Activated naive CD4-positive, alpha-beta T cell treated with anti-CD3 and anti-CD28 coated beads for 36 hours (primary cell): ENCODE measurements at regions not wholly inside any gene's neighbourhood (a gene's known extent, or its start where the extent isn't known, plus 50 kb on each side); places are given as distances from the start of the nearest gene placed in this dataset.

Experiments
- CTCF ChIA-PET: fragments of 350-600 bp; sonication (Branson Sonifier 250); formaldehyde crosslinking; loops from one replicate; lab custom pipeline; 2021; ENCODE audit warnings: antibody characterized with exemption; lab: Charles Lee
- DNase-seq: peaks from one replicate; pipeline ENCODE4 v3.0.0-alpha.2; 2020
- H3K27ac Mint-ChIP-seq: one replicate; pipeline ENCODE4 v1.8.0; 2021; ENCODE audit warnings: mild to moderate bottlenecking, mixed read lengths
- H3K27me3 Mint-ChIP-seq: one replicate; pipeline ENCODE4 v1.8.0; 2021; ENCODE audit warnings: low read depth, mixed read lengths
- H3K36me3 Mint-ChIP-seq: one replicate; pipeline ENCODE4 v1.8.0; 2021; ENCODE audit warnings: low read depth, mixed read lengths
- H3K4me1 Mint-ChIP-seq: one replicate; pipeline ENCODE4 v1.8.0; 2021; ENCODE audit warnings: low read depth, mixed read lengths
- H3K4me3 Mint-ChIP-seq: one replicate; pipeline ENCODE4 v1.8.0; 2021; ENCODE audit warnings: mild to moderate bottlenecking, moderate library complexity, mixed read lengths
- H3K9me3 Mint-ChIP-seq: one replicate; pipeline ENCODE4 v1.8.0; 2021; ENCODE audit warnings: mixed read lengths
- intact Hi-C: fragments of 100-400 bp; cut with micrococcal nuclease; formaldehyde crosslinking; loops from one replicate; pipeline ENCODE4 v1.15.1; 2023

DNA sequence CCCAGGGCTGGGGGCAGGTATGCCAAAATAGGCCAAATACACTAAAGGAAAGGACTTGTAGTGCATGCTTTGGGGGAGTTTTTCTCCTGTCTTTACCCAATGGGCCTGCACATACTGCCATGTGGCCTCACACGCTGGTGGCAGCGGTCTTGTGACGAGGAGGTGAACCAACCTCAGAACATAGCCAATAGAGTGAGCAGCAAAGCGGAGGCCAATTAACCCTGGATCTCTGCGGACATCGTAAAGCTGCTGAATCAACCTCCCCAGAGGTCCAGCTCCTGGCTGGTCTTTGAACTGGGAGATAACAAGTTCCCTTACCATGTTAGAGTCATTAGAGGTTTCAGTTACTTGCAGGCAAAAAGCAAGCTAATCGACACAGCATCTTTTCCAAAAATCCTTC, 280.1 kb downstream of the PREX1 start:
- Mint-ChIP-seq H3K36me3 (no peaks in the 10 kb centered on the region), H3K27ac (no peak overlapping the region), H3K4me1 (no peaks in the 10 kb centered on the region), H3K27me3 (peaks cover 15% of the 10 kb centered on the region), H3K9me3 (no peaks in the 10 kb centered on the region), H3K4me3 (no peak overlapping the region)
- intact Hi-C loops = no loop called here
- no peak for DNase-seq
- CTCF ChIA-PET = no interaction called here

DNA sequence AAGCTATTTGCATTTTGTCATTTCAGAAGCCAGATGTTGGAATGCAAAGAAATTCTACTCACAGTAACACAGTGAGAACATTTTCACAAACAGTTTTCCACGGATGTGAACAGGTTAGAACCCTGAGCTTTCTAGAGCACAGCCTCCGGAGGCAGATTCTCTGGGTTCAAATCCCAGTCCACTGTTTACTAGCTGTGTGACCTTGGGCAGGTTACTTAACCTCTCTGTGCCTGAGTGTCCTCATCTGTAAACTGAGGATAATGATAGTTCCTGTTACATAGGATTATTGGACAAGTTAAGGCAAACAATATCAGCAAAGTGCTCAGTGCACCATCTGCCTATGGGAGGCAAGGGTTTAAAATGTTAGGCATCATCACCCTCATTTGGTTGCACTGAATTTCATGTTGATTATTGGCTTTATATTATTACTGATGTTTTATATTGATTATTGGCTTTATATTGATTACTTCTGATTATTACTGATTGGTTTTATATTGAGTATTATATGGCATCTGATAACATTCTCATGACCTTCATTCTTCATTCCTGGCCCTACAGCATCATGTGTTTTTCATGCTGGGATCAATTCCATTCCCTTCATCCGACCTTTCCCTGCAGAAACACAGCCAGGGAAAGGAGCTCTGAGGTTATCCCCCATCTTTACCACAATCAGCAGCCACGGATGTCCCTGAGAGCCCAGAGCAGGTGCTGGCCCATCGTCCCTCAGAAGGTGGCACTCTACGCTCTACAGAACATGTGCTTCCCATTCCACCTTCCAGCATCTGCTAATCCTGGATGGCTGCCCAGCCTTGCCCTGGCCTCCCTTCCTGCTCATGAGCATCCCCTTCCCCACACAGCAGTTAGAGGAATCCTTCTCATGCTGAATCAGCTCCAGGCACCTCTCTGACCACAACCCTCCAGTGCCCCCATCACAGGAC, 283.1 kb downstream of the PREX1 start:
- peaks cover 17% of the 10 kb centered on the region for H3K27me3 Mint-ChIP-seq

DNA sequence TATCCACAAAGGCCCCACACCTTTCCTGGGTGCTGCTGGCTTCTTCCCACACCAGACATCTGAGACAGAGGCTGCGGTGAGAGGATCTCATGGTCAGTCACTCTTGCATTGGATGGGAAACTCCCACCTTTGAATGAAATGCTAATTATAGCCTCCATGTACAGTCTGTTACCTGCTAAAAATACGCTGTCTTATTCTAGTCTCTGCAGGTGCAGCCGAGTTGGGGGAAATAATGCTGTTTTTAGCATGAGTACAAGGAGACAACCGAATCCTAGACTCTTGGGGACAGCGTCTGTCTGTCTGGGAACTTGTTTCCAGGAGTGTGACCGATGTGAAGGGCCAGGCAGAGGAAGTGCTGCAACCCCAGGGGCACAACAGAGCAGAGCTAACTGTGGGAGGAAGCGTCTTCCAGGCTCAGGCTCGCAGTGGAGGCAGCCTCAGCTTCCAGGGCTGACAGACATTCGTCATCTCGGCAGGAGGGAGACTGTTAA, 286.2 kb downstream of the PREX1 start:
- intact Hi-C loops = no loop called here
- Mint-ChIP-seq H3K4me3 (no peak overlapping the region), H3K27me3 (peaks cover 17% of the 10 kb centered on the region), H3K36me3 (no peaks in the 10 kb centered on the region), H3K27ac (no peak overlapping the region), H3K4me1 (no peaks in the 10 kb centered on the region), H3K9me3 (peaks cover 2% of the 10 kb centered on the region)
- CTCF ChIA-PET = no interaction called here
- no peak for DNase-seq

More for the DNA sequence above, 283.1 kb downstream of the PREX1 start:
- no peak for DNase-seq
- Mint-ChIP-seq H3K27ac (no peak overlapping the region), H3K4me3 (no peak overlapping the region), H3K36me3 (no peaks in the 10 kb centered on the region), H3K4me1 (no peaks in the 10 kb centered on the region), H3K9me3 (peaks cover 2% of the 10 kb centered on the region)
- intact Hi-C loops = no loop called here
- CTCF ChIA-PET = no interaction called here

DNA sequence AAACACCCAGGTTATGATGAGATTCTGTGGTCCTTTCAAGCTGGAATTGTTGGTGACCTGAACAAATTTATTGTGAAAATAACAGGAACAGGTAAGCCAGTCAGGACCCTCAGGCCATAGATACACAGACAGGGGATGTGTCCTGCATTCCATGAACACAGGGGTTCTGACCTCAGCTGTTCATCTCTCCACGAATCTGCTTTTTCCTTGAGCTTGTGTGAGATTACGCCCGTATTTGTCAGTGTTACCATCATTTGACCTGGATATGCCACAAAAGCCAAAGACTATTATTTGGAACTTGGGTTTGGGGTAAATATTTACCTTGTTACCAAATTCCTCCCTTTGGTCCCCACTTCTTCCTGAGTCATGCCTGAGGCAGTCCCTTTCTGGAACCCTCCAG, 288.9 kb downstream of the PREX1 start:
- Mint-ChIP-seq H3K4me3 (no peak overlapping the region), H3K9me3 (peaks cover 2% of the 10 kb centered on the region), H3K27ac (no peak overlapping the region), H3K27me3 (peaks cover 7% of the 10 kb centered on the region), H3K36me3 (no peaks in the 10 kb centered on the region), H3K4me1 (no peaks in the 10 kb centered on the region)
- CTCF ChIA-PET = no interaction called here
- intact Hi-C loops = no loop called here
- DNase-seq = no peak

DNA sequence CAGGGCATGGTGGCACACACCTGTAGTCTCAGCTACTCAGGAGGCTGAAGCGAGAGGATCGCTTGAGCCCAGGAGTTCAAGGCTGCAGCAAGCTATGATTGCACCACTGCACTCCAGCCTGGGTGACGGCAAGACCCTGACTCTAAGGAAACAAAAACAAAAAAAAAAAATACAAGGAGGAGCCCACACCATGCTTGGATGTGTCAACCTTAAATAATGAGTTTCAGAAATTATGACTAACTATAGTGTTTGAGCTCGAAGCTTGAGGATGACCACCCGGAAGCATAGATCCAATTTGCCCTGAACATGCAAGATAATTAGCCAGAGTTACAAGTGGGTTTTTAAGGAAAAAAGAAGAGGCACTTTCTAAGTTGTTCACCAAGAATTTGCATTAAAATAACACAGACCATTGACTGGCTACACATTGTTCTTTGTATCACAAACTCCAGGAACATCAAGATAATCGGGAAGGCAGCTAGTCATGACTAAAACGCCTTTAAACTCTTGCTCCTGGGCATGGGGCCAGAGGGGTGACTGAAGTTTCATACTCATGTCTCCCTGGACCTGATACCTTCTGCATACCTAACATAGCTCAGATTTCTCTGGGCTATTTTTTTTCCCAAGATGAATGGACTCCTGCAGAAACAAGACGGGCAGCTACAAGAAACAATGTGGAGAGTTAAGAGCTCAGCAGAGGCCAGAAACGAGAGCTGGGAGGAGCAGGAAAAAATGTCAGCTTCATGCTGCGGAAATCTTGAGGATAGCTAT, 289.6 kb downstream of the PREX1 start:
- CTCF ChIA-PET = interaction anchor here (1.0 kb wide), 1 partner anchor 82 kb away, joined by 3 read pairs; no protein-coding TSS in a partner anchor
- intact Hi-C loops = no loop called here
- DNase-seq = no peak
- Mint-ChIP-seq H3K4me1 (no peaks in the 10 kb centered on the region), H3K27ac (no peak overlapping the region), H3K9me3 (peaks cover 2% of the 10 kb centered on the region), H3K27me3 (peaks cover 7% of the 10 kb centered on the region), H3K36me3 (no peaks in the 10 kb centered on the region), H3K4me3 (no peak overlapping the region)

DNA sequence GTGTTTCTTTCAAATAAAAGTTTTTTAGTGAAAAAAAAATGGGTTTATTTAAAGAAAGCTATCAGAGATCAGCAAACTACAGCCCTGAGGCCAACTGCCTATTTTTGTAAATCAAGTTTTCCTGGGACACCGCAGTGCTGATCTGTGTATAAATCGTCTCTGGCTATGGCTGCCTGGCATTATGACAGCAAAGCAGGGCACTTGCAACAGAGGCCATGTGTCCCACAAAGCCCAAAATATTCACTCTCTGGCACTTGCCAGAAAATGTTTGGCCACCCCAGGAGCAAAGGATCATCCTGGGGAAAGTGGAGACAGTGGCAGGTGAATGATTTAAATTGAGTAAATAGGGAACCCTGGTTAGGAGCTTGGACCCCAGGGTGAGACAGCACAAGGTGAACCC, 291.6 kb downstream of the PREX1 start:
- CTCF ChIA-PET = no interaction called here
- Mint-ChIP-seq H3K4me3 (no peak overlapping the region), H3K4me1 (no peaks in the 10 kb centered on the region)

DNA sequence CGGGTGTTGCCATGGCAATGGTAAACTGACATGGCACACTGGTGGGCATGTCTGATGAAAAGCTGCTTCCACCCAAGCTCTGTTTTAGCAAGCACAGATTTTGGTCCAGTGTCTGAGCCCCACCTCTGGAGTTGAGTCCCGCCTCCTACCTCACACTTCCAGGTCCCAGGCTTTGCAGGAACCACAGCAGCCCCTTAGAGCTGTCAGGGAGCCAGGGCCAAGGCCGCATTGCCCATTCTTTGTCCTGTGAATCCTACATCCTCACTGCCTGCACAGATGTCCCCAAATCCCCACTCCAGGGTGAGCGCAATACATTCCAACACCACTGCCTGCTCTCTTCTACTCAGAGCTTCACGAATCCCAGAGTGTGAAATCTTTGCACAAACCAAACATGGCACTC, 292.2 kb downstream of the PREX1 start:
- no peak for DNase-seq
- Mint-ChIP-seq H3K4me1 (no peaks in the 10 kb centered on the region), H3K4me3 (no peak overlapping the region), H3K36me3 (no peaks in the 10 kb centered on the region), H3K27ac (no peak overlapping the region), H3K9me3 (no peaks in the 10 kb centered on the region), H3K27me3 (no peaks in the 10 kb centered on the region)
- CTCF ChIA-PET = interaction anchor here (0.6 kb wide), 1 partner anchor 543 kb away, joined by 7 read pairs; no protein-coding TSS in a partner anchor
- intact Hi-C loops = no loop called here

More for the DNA sequence above, 291.6 kb downstream of the PREX1 start:
- no peaks in the 10 kb centered on the region for H3K36me3 Mint-ChIP-seq
- no peak overlapping the region for H3K27ac Mint-ChIP-seq
- no peaks in the 10 kb centered on the region for H3K9me3 Mint-ChIP-seq
- DNase-seq = no peak
- intact Hi-C loops = no loop called here
- no peaks in the 10 kb centered on the region for H3K27me3 Mint-ChIP-seq

DNA sequence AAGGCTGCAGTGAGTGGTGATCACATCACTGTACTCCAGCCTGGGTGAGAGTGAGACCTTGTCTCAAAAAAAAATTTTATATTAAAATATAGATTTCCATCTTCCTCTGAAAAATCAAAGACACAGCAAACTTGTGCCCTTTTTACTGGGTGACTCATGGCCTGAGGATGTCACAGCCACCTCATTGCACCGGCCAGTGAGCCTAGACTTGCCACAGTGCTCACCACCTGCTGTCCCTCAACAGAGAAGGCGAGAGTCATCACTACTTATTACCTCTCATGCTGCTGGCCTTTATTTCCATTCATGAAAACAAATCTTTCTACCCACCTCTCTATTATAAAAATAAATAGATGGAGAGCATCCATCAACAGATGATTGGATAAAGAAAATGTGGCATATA, 295.8 kb downstream of the PREX1 start:
- CTCF ChIA-PET = no interaction called here
- intact Hi-C loops = no loop called here
- no peaks in the 10 kb centered on the region for H3K36me3 Mint-ChIP-seq
- no peak overlapping the region for H3K4me3 Mint-ChIP-seq
- H3K27ac Mint-ChIP-seq = no peak overlapping the region
- H3K4me1 Mint-ChIP-seq = no peaks in the 10 kb centered on the region
- H3K9me3 Mint-ChIP-seq = no peaks in the 10 kb centered on the region
- H3K27me3 Mint-ChIP-seq = no peaks in the 10 kb centered on the region
- no peak for DNase-seq

DNA sequence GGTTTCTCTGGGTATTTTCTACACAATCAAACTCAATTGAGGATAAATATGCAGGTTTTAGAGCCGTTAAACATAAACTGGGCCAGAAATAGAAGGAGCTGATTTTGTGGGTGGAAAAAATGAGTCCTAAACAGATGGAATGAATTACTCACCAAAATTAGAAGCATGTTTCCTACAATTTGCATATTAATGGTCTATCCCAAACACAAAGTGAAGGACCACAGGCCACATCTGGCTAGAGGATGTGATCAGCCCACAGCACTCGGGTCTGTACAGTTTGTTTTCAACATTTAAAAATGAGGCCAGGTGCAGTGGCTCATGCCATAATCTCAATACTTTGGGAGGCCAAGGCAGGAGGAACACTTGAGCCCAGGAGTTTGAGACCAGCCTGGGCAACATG, 296.3 kb downstream of the PREX1 start:
- H3K9me3 Mint-ChIP-seq = no peaks in the 10 kb centered on the region
- CTCF ChIA-PET = no interaction called here

DNA sequence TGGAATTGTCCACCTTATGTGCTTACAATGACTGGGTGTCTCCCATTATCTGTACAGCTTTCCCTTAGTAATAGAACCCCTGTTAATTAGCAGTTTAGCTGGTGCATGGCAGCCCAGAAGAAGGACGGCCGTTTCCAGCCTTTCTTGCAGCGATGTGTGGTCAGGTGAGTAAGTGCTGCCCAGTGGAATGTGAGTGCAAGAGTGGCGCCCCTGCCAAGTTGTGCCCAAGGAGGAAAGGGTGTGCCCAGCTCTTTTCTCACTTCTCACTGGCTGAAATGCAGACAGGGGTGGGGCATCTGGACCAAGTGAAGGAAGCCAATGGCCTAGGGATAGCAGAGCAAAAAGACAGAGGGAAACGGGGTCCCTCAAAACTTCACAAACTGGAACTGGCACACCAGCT, 296.8 kb downstream of the PREX1 start:
- Mint-ChIP-seq H3K27ac (no peak overlapping the region), H3K4me3 (no peak overlapping the region), H3K4me1 (no peaks in the 10 kb centered on the region), H3K9me3 (no peaks in the 10 kb centered on the region), H3K27me3 (no peaks in the 10 kb centered on the region), H3K36me3 (no peaks in the 10 kb centered on the region)
- CTCF ChIA-PET = no interaction called here
- intact Hi-C loops = no loop called here
- DNase-seq = no peak

More for the DNA sequence above, 296.3 kb downstream of the PREX1 start:
- intact Hi-C loops = no loop called here
- Mint-ChIP-seq H3K27me3 (no peaks in the 10 kb centered on the region), H3K27ac (no peak overlapping the region), H3K4me1 (no peaks in the 10 kb centered on the region), H3K36me3 (no peaks in the 10 kb centered on the region), H3K4me3 (no peak overlapping the region)
- DNase-seq = no peak

DNA sequence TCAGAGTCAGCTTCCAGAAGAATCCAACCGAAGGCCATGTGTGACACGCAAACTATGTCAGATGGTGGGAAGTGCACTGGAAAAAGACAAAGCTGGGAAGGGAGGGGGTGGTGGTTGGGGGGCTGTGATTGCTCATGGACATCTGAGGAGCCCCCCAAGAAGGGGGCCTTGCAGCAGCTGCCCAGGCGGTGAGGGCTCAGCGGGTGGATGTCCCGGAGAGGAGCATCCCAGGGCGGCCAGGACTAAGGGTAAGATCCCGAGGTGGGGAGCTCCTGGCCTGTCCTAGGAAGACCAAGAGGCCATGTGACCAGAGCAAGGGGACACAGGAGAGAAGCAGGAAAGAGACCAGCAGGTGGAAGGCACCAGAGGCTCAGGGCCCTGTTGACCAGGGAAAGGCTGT, 299.5 kb downstream of the PREX1 start:
- H3K36me3 Mint-ChIP-seq = no peaks in the 10 kb centered on the region
- H3K9me3 Mint-ChIP-seq = no peaks in the 10 kb centered on the region
- H3K27ac Mint-ChIP-seq = no peak overlapping the region
- H3K27me3 Mint-ChIP-seq = peaks cover 2% of the 10 kb centered on the region
- no peaks in the 10 kb centered on the region for H3K4me1 Mint-ChIP-seq
- no peak overlapping the region for H3K4me3 Mint-ChIP-seq
- no peak for DNase-seq
- intact Hi-C loops = no loop called here
- CTCF ChIA-PET = no interaction called here

DNA sequence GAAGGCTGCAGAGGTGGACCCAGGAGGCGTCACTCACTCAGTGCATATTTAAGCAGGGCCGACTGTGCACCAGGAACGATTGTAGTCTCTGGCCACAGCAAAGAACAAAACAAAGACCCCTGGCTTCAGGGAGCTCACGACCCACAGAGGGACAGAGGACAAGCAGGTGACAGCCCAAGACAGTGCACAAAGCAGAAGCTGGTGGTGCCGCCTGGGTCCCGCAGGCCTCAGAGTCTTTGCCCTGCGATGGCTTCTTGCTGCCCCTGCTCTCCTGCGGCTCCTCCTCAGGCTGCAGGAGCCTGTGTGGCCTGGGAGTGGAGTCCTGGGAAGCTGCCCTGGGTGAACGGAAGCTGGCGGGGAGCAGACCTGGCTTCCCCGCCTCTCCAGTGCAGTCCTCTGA, 300.0 kb downstream of the PREX1 start:
- CTCF ChIA-PET = no interaction called here
- Mint-ChIP-seq H3K36me3 (no peaks in the 10 kb centered on the region), H3K27ac (no peak overlapping the region), H3K9me3 (no peaks in the 10 kb centered on the region), H3K27me3 (peaks cover 5% of the 10 kb centered on the region), H3K4me1 (no peaks in the 10 kb centered on the region), H3K4me3 (no peak overlapping the region)
- intact Hi-C loops = no loop called here
- no peak for DNase-seq
